Bronchial epithelial cell (primary cell): ENCODE measurements at regions not wholly inside any gene's neighbourhood (a gene's known extent, or its start where the extent isn't known, plus 50 kb on each side); places are given as distances from the start of the nearest gene placed in this dataset.
A peak's percentile ranks its signal among the peaks of the same experiment; 100 is the strongest.

ENCODE experiments used
- DNase-seq: peaks from one replicate; pipeline ENCODE4 v3.0.0-alpha.2; 2010; ENCODE audit warnings: low read depth
- FAIRE-seq: peaks from 2 replicates; lab custom pipeline; 2011; peaks lifted over from hg19 to GRCh38; lab: Jason Lieb, UNC
- H3K27me3 ChIP-seq: 2 replicates; pipeline ENCODE4 v1.5.1; 2011; ENCODE audit warnings: low read length; ENCODE audit not compliant: control insufficient read depth, insufficient read depth
- H3K36me3 ChIP-seq: 2 replicates; pipeline ENCODE4 v1.5.1; 2011; ENCODE audit warnings: low read length; ENCODE audit not compliant: control insufficient read depth, insufficient read depth
- H3K4me3 ChIP-seq: 2 replicates; pipeline ENCODE4 v1.5.1; 2011; ENCODE audit warnings: mild to moderate bottlenecking, low read depth, low read length, control low read depth
- CTCF ChIP-seq: IDR thresholded peaks from 2 replicates; pipeline ENCODE4 v1.5.1; 2011; ENCODE audit warnings: mild to moderate bottlenecking, moderate library complexity, low read length, control low read depth, inconsistent platforms; ENCODE audit not compliant: insufficient read depth, severe bottlenecking

GRCh38 chr21:39118604-39119215 is 64.5 kb downstream of the PSMG1 start:
- Histone ChIP-seq H3K4me3 (no peak overlapping the region), H3K36me3 (no peaks in the 10 kb centered on the region), H3K27me3 (no peaks in the 10 kb centered on the region)
- TF ChIP-seq CTCF: no peak
- FAIRE-seq (no peak), DNase-seq (no peak)

- TF ChIP-seq CTCF: no peak
- FAIRE-seq: no peak
- Histone ChIP-seq H3K36me3 (no peaks in the 10 kb centered on the region), H3K27me3 (no peaks in the 10 kb centered on the region), H3K4me3 (no peak overlapping the region)
- no peak for DNase-seq
Measured at GRCh38 chr21:39118061-39118460, 65.2 kb downstream of the PSMG1 start.

GRCh38 chr21:39117440-39117970 is 65.7 kb downstream of the PSMG1 start:
- Histone ChIP-seq H3K27me3 (no peaks in the 10 kb centered on the region), H3K4me3 (no peak overlapping the region), H3K36me3 (no peaks in the 10 kb centered on the region)
- no peak for FAIRE-seq
- no peak for TF ChIP-seq CTCF
- DNase-seq: no peak

GRCh38 chr21:39116761-39117439 is 66.4 kb downstream of the PSMG1 start:
- Histone ChIP-seq H3K36me3 (no peaks in the 10 kb centered on the region), H3K4me3 (no peak overlapping the region), H3K27me3 (no peaks in the 10 kb centered on the region)
- DNase-seq (no peak), FAIRE-seq (peak; percentile 13)
- TF ChIP-seq CTCF: no peak

GRCh38 chr21:39115576-39116235 is 67.5 kb downstream of the PSMG1 start:
- no peak overlapping the region for H3K4me3 ChIP-seq
- FAIRE-seq: peak; percentile 70
- H3K36me3 ChIP-seq: no peaks in the 10 kb centered on the region
- DNase-seq: no peak
- no peak for TF ChIP-seq CTCF
- H3K27me3 ChIP-seq: no peaks in the 10 kb centered on the region
